Activated T-cell treated with anti-CD3 and anti-CD28 coated beads for 1 hour (primary cell): ENCODE measurements at regions not wholly inside any gene's neighbourhood (a gene's known extent, or its start where the extent isn't known, plus 50 kb on each side); places are given as distances from the start of the nearest gene placed in this dataset.
"Not testable (repeated sequence)": the region's sequence is repeated elsewhere in the genome, so short reads cannot be mapped to it uniquely, and the experiment has no call there.

Source experiments
- DNase-seq: peaks from one replicate; pipeline ENCODE4 v3.0.0-alpha.2; 2020; ENCODE audit warnings: low read depth

DNA sequence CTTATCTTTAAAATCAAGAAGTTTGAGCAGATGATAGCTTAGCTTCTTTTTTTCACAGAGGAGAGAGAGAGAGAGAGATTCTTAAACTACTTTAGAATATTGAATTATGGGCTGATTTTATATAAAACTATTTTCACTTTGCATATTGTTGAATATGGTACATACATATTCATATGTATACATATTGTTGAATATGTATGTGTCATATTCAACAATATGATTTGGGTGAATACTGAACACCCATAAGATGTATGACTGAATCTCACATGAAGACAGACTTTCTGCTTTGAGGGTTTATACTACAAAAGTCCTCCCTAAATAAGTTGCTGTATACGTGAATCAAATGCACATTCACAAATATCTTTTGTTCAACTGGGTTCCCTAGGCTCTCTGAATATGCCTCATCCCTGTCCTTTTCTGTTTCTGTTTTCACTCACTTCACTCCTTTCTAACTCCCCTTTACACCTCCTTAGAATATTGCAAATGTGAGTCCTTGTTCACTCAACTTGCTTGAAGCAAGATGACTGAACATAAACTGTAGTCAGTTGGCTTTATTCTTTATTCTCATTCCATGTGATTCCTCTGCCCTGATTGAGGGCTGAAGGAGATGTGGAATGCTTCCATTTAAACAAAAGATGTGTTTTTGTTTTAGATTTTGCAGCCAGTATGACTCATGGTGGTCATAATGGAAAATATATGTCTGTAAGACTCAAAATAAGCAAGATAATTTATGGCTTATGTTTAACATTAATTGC is 225.4 kb upstream of the DAB2 start:
- DNase-seq, result no peak

DNA sequence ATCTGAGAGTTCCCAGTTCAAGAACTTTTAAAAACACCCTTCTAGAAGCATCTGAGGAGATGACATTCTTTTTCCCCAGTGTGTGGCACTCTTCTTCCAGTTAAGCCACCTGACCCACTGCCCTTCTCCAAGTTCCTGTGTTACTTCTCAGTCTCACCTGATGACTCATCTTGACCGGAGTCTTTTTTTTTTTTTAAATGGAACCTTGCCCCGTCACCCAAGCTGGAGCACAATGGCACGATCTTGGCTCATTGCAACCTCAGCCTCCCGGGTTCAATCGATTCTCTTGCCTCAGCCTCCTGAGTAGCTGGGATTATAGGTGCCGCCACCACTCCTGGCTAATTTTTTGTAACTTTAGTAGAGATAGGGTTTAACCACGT is 224.1 kb upstream of the DAB2 start:
- DNase-seq, result no peak

DNA sequence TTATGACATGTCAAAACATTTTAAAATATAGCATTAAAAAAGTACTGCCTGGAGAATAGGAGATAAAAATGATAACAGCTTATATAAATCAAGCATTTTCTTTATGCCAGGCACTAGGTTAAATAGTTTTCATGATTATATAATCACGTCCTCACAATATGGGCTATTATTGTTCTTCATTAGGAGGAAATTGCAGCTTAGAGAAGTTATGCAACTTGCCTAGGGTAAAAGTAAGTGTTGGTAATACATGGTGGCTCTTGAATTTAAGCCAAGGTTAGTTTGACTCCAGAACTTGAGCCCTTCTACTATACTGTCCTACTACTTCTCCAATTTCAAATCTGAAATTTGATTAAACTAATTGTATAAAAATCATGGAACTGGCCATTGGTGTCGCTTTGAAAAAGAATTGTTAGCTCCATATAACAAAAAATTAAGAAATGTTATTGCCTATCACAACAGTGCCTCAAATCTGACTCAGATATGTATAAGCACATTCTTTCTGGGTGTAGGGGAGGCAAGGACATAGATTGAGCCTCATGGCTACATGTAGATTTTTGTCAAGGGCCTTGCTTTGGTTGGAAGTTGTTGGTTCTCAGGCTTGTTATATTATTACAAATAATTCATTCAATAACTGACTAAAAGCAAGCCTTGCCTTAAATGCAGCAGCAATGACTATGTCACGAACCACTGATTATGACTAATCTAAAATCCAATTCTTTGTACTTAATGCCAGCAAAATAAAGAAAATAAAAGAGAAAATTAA is 223.5 kb upstream of the DAB2 start:
- no peak for DNase-seq

GRCh38 chr5:39640552-39640951 is 215.8 kb upstream of the DAB2 start:
- no peak for DNase-seq

GRCh38 chr5:39639618-39640089 is 214.9 kb upstream of the DAB2 start:
- no peak for DNase-seq

GRCh38 chr5:39638813-39639212 is 214.0 kb upstream of the DAB2 start:
- DNase-seq, result no peak

- no peak for DNase-seq
These were observed 208.3 kb upstream of the DAB2 start for GRCh38 chr5:39633057-39633456.

- DNase-seq, result no peak
These were observed 207.2 kb upstream of the DAB2 start for GRCh38 chr5:39631958-39632357.

- DNase-seq, result no peak
These were observed 205.2 kb upstream of the DAB2 start for GRCh38 chr5:39629946-39630345.

GRCh38 chr5:39628348-39628747 is 203.6 kb upstream of the DAB2 start:
- no peak for DNase-seq

DNA sequence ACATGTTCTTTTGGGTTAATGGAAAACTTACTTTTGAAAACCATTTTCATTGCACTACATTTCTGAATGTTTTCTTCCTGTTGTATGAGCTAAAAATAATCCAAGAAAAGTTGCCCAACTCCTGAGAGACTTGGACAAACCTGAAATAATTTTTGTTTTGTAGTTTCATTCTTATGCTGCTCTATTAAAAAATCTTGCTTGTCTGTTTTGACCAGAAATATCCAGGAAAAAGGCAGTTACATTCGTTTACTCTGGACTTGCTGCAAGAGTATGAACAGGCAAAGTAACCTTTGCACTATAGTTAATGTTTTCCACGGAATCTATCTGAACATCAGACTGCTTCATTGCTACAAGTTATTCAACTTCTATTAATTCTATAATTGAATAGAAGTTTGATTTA is 200.1 kb upstream of the DAB2 start:
- DNase-seq, result no peak

DNA sequence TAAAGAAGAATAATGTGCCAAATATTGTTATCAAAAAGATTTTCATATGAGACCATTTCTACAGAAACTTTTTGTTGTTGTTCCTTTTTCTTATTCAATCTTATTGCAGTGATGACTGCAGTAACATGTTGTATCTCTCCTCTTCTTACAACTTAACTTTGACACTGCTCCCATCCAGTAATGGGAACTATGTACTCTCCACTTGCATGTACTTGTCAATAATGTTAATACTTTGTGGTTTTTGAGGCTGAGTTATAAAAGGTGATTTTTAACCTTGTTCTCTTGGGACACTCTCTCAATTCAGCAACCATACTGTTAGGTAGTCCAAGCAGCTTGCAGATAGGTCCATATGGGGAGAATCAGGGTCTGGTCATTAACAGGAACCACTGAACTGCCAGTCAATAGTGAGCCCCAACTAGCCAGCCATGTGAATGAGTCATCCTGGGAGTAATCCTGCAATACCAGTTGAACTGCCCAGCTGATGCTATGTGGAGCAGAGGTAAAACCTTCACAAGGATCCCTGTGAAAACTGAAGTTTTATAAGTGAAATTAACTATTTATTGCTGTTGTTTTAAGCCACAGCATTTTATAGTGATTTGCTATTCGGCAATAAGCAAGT is 199.6 kb upstream of the DAB2 start:
- DNase-seq, result no peak

DNA sequence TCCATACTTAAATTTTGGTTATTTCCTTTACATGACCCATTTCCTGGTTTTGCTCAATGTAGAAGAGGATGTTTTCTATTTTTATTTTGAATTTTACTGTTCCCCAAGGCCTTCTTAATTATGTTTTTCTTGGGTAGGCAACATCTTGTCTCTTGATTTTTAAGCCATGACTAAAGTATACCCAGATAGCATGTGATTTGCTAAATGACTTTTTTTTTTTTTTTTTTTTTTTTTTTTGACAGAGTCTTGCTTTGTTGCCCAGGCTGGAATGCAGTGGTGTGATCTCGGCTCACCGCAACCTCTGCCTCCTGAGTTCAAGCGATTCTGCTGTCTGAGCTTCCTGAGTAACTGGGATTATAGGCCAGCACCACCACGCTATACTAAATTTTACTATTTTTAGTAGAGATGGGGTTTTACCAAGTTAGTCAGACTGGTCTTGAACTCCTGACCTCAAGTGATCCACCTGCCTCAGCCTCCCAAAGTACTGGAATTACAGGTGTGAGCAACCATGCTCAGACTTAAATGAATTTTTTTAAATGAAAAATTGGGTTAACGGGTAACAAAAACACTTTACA is 198.6 kb upstream of the DAB2 start:
- no peak for DNase-seq

DNA sequence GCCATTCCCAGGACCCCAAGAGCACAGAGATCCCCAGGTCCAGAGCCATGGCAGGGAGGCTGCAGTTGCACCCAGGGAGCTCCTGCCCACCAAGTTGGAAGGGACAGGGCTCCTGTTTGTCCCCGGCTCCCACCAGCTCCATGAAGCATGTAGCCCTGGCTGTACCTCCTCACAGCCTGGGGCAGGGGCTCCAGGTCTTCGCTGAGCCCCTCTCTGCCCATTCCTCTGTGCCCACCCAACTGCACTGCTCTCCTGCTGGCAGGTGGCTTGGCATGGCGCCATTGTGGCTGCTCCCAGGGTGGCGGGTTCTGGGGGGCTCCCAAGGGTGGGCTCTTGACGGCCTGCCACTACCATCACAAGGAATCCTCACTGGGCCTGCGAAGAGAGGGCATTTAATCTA is 197.5 kb upstream of the DAB2 start:
- DNase-seq, result no peak

DNA sequence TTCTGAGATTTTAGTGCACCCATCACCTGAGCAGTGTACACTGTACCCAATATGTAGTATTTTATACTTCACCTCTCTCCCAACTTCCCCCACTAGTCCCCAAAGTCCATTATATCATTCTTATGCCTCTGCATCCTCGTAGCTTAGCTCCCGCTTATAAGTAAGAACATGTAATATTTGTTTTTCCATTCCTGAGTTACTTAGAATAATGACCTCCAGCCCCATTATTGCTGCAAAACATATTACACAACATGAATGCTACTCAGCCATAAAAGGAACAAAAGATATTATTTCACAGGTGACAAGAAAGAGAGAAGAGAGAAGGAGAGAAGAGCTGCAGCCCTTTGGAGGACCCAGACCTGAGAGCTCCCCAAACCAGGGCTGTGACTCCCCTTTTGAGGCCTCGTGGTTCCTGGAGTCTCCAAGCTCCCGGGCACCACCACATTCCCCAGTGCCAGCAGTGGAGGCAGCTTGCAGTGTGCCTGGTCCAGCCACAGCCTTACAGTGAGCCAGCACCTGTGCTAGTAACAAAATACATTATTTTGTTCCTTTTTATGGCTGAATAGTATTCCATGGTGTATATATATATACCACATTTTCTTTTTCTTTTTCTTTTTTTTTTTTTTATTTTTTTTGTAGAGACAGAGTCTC is 194.5 kb upstream of the DAB2 start:
- DNase-seq, result no peak

DNA sequence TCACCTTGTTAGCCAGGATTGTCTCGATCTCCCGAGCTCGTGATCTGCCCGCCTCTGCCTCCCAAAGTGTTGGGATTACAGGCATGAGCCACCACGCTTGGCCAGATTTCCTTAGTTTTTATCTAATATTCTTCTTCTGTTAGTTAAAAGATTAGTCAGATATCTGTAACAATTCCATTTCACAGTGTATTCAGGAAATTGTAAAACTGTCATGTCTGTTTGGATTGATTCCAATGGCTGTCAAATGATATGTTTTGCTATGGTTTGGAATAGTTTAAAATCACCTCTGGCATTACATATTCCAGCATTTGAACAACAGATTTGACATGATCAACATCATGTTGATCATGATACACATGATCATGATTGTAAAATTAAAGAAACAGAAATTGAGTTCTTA is 193.6 kb upstream of the DAB2 start:
- DNase-seq, result no peak

DNA sequence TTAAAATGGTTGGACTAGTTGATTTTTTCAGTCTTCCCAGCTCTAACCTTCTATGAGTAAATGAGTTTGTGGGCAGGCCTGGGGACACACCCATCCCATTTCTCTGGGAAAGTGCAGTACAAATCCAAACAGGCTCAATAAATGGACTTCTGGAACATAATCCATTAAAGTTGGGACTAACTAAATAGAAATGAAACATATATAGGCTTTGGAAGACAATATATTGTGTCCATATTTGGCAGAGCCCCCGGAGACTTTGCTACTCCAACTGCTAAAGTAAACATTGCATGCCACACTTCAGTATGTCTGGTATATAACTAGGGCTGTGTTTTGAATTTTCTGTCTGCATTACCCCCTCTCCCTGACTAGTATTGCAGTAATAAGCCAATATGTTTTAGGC is 191.4 kb upstream of the DAB2 start:
- no peak for DNase-seq

DNA sequence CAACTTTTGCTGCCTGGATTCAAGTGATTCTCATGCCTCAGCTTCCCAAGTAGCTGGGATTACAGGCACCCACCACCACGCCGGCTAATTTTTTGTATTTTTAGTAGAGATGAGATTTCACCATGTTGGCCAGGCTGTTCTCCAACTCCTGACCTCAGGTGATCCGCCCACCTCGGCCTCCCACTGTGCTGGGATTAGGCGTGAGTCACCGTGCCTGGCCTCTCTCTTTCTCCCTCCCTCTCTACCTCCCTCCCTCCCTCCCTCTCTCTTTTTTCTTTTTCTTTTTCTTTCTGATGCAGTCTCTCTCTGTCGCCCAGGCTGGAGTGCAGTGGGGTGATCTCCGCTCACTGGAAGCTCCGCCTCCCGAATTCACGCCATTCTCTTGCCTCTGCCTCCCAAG is 186.3 kb upstream of the DAB2 start:
- DNase-seq, result not testable (repeated sequence)

DNA sequence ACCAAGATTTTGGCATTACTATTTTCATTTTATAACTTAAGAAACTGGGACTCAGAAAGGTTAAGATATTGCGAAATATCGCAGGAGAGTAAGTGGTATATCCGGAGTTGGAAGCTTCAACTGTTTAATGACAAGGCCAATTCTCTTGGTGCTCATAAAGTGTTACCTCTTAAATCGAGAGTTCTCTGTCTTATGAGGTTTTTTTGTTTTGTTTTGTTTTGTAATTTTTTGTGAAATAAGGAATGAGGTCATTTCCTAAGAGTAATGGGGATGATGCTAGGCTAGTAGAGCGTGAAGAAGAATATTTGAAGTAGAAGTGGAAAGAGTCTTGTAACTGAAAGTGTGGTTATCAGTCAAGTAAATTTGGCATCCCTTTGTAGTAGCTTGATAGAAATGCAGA is 183.2 kb upstream of the DAB2 start:
- no peak for DNase-seq

GRCh38 chr5:39606591-39606990 is 181.8 kb upstream of the DAB2 start:
- DNase-seq, result no peak

GRCh38 chr5:39605588-39606575 is 181.1 kb upstream of the DAB2 start:
- no peak for DNase-seq
